GM20000 (cell line): ENCODE measurements at regions not wholly inside any gene's neighbourhood (a gene's known extent, or its start where the extent isn't known, plus 50 kb on each side); places are given as distances from the start of the nearest gene placed in this dataset.
"Not testable (repeated sequence)": the region's sequence is repeated elsewhere in the genome, so short reads cannot be mapped to it uniquely, and the experiment has no call there.

Experiments used
- DNase-seq: peaks from one replicate; pipeline ENCODE4 v3.0.0; 2012; ENCODE audit warnings: low spot score

DNA sequence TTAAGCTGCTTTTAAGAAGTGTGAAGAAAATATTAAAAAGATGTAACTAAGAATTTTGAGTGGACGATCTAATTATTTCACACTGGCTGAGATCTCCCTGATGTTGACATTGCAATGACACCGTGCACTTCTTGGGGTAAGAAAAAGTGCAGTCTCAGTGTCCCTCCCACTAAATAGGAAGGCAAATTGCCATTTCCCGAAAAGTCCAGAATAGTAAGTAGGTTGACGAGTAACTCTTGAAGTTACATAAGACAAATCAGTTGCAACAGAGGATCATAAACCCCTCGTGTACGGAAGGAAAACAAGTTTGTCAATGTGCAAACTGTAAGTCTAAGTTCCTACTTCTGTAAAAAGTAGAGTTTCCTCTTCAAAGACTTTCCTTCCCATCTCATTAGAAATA, 336.2 kb downstream of the CACNA1B start:
- not testable (repeated sequence) for DNase-seq

DNA sequence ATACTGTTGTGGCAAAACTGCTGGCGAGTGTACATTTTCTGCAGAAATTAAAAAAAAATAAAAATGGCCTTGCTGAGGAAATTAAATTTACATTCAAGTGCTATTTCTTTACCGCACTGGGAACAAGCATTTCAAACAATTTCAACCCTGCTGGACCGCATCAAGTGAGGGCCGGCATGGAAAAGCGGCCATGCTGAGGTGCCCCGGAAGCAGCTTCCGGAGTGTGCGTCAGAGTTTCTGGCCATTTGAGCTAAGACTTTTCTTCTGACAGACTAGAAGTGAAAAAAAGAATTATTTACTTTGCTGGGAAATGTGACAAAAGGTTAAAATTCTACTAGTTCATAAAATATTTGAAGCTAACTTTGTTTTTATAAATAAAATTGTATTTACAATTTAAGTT, 337.0 kb downstream of the CACNA1B start:
- not testable (repeated sequence) for DNase-seq

DNA sequence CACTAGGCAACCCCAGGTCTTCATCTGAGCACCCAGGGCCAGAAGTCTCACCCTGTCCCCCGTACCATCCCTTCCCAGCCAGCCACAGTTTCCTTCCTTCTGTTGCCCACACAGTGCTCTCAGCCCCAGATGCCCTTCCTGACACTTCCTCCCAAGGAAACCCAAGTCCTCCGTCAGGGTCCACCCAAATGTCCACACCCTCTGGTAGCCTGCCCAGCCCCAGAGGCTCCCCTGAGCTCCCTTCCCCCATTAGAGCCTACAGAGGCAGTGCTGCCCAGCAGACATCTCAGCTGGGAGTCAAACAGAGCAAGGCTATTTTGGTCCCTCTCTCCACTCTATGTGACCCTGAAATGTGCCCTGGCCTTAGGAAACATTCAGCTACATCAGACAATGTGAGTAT, 338.0 kb downstream of the CACNA1B start:
- not testable (repeated sequence) for DNase-seq

DNA sequence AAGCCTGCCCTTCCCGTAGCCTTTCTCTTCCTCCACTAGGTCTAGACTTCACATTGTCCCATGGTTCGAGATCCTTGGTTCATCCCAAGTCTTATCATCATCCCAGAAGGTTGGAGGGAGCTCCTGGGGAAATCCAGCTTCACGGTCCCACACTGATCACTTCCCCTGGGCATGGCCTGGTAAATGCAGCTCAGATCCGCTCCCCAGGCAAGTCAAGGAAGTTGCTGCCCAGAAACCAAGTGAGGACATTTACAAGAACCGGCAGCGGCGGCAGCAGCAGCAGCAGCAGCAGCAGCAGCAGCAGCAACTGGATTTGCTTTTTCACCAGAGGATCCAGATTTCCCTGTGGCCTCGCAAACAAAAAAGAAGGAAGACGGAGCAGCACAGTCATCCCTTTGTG, 339.2 kb downstream of the CACNA1B start:
- not testable (repeated sequence) for DNase-seq

- DNase-seq = not testable (repeated sequence)
Observed at GRCh38 chr9:138217284-138217850, 339.8 kb downstream of the CACNA1B start.

DNA sequence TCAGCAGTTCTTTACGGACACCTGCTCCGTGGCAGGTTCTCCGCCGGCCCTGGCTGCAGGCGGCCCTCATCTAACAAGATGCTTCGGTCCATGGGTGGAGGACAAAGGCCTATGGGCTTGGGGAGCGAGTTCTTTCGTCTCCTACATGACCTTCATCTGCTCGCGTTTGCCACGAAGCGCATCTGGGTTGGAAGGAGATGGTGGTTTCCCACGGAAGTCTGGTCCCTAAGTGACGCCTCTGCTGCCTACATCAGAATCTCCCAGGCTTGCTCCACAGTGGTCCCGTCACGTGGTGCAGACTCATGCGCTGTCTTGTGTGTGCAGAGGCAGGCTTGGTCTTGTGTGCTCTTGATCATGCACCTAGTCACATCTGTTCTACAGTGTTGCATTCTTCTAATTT, 341.7 kb downstream of the CACNA1B start:
- not testable (repeated sequence) for DNase-seq

- not testable (repeated sequence) for DNase-seq
Observed at GRCh38 chr9:138221446-138222054, 344.0 kb downstream of the CACNA1B start.

DNA sequence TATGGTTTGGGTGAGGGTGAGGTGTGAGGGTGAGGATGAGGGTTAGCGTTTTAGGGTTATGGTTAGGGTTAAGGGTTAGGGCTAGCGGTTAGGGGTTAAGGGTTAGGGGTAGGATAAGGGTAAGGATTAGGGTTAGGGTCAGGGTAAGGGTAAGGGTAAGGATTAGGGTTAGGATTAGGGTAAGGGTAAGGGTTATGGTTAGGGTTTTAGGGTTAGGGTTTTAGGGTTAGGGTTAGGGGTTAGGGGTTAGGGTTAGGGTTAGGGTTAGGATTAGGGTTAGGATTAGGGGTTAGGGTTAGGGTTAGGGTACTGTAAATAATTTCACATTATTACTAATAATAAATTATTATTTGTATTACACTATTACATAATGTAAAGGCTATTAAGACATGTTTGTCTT, 359.5 kb downstream of the CACNA1B start:
- not testable (repeated sequence) for DNase-seq

DNA sequence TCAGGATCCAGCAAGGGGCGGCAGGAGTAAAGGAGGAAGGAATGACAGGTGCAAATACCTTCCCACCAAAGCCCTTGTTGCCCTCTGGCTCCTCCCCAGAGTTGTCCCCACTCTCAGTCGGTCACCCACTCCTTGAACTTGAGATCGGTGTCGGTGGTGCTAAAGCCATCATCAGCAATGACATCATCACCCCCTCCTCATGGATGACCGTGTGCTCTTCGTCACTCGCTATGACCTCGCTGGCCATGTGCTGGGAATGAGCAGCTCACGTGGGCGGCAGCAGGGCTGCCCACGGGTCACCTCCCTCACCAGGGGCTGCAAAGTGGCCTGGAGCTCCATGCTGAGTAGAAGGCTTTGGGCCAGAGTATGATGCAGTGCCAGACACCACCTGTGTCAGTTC, 405.3 kb downstream of the CACNA1B start:
- not testable (repeated sequence) for DNase-seq
